Ascending aorta (tissue), 2 donors: ENCODE measurements at regions not wholly inside any gene's neighbourhood (a gene's known extent, or its start where the extent isn't known, plus 50 kb on each side); places are given as distances from the start of the nearest gene placed in this dataset.

Experiments
- DNase-seq, 2 donors: peaks; one replicate each; pipeline ENCODE4 v3.0.0-alpha.2; 2019; ENCODE audit warnings: low spot score in 2 of 2
- H3K27ac ChIP-seq, 2 donors: fragments of 200-600 bp; sonication (generic); one replicate each; pipeline ENCODE4 v1.5.1; 2016 to 2017; ENCODE audit warnings: mild to moderate bottlenecking in 1 of 2
- H3K27me3 ChIP-seq: fragments of 200-600 bp; sonication (generic); one replicate; pipeline ENCODE4 v1.5.1; 2017
- H3K36me3 ChIP-seq, 2 donors: fragments of 200-600 bp; sonication (generic); one replicate each; pipeline ENCODE4 v1.5.1; 2016
- H3K4me1 ChIP-seq, 2 donors: fragments of 200-600 bp; sonication (generic); one replicate each; pipeline ENCODE4 v1.5.1; 2016 to 2017; ENCODE audit warnings: mild to moderate bottlenecking in 1 of 2
- H3K4me3 ChIP-seq, 2 donors: fragments of 200-600 bp; sonication (generic); one replicate each; pipeline ENCODE4 v1.5.1; 2016 to 2017; ENCODE audit warnings: mild to moderate bottlenecking in 1 of 2
- H3K9me3 ChIP-seq, 2 donors: fragments of 200-600 bp; sonication (generic); one replicate each; pipeline ENCODE4 v1.5.1; 2016
- CTCF ChIP-seq, 3 experiments: fragments of 200-600 bp in 2 of 3; fragments of 450-650 bp in 1 of 3; sonication (generic) in 2 of 3; IDR thresholded peaks; one replicate each; pipeline ENCODE4 v1.5.1; 2016 to 2019; ENCODE audit warnings: antibody characterized with exemption in 3 of 3, mild to moderate bottlenecking in 1 of 3, moderate library complexity in 1 of 3
- intact Hi-C: fragments of 100-400 bp; cut with DNase I; formaldehyde crosslinking; loops from one replicate; pipeline ENCODE4 v1.15.1; 2023

GRCh38 chr10:105797234-105797890, 1156.3 kb downstream of the SORCS3 start:
- TF ChIP-seq CTCF (IDR thresholded peaks at IDR 0.05): peak in 1 of 3 experiments; percentile 7
- Histone ChIP-seq H3K27ac (no peak overlapping the region), H3K4me3 (no peak overlapping the region), H3K27me3 (no peaks in the 10 kb centered on the region), H3K4me1 (no peaks in the 10 kb centered on the region), H3K9me3 (no peaks in the 10 kb centered on the region), H3K36me3 (no peaks in the 10 kb centered on the region)
- DNase-seq: no peak
- intact Hi-C loops: no loop called here

- H3K4me1 ChIP-seq: no peaks in the 10 kb centered on the region
- intact Hi-C loops: no loop called here
- no peaks in the 10 kb centered on the region for H3K36me3 ChIP-seq
- H3K27ac ChIP-seq: no peak overlapping the region
- no peak overlapping the region for H3K4me3 ChIP-seq
- no peak for DNase-seq
- H3K27me3 ChIP-seq: no peaks in the 10 kb centered on the region
- H3K9me3 ChIP-seq: no peaks in the 10 kb centered on the region
- TF ChIP-seq CTCF (IDR thresholded peaks at IDR 0.05): no peak
These were observed 1152.0 kb downstream of the SORCS3 start for GRCh38 chr10:105793071-105793470.

GRCh38 chr10:105785721-105786120, 1144.6 kb downstream of the SORCS3 start:
- H3K4me3 ChIP-seq: no peak overlapping the region
- no peak overlapping the region for H3K27ac ChIP-seq
- no peaks in the 10 kb centered on the region for H3K4me1 ChIP-seq
- H3K9me3 ChIP-seq: no peaks in the 10 kb centered on the region
- no peak for TF ChIP-seq CTCF (IDR thresholded peaks at IDR 0.05)
- intact Hi-C loops: no loop called here
- H3K36me3 ChIP-seq: no peaks in the 10 kb centered on the region
- no peaks in the 10 kb centered on the region for H3K27me3 ChIP-seq
- no peak for DNase-seq

GRCh38 chr10:105783936-105784483, 1142.9 kb downstream of the SORCS3 start:
- TF ChIP-seq CTCF (IDR thresholded peaks at IDR 0.05): no peak
- Histone ChIP-seq H3K9me3 (no peaks in the 10 kb centered on the region), H3K27ac (no peak overlapping the region), H3K27me3 (no peaks in the 10 kb centered on the region), H3K4me1 (no peaks in the 10 kb centered on the region), H3K36me3 (no peaks in the 10 kb centered on the region), H3K4me3 (no peak overlapping the region)
- intact Hi-C loops: no loop called here
- no peak for DNase-seq

- Histone ChIP-seq H3K4me1 (no peaks in the 10 kb centered on the region), H3K27ac (no peak overlapping the region), H3K4me3 (no peak overlapping the region), H3K9me3 (no peaks in the 10 kb centered on the region), H3K36me3 (no peaks in the 10 kb centered on the region), H3K27me3 (no peaks in the 10 kb centered on the region)
- intact Hi-C loops: no loop called here
- no peak for TF ChIP-seq CTCF (IDR thresholded peaks at IDR 0.05)
- no peak for DNase-seq
These were observed 1133.8 kb downstream of the SORCS3 start for GRCh38 chr10:105774881-105775280.
